Prostate gland (tissue), 2 donors: ENCODE measurements at regions not wholly inside any gene's neighbourhood (a gene's known extent, or its start where the extent isn't known, plus 50 kb on each side); places are given as distances from the start of the nearest gene placed in this dataset.

Experiments used
- CTCF ChIP-seq, 4 experiments: fragments of 200-600 bp in 2 of 4; fragments of 450-650 bp in 2 of 4; sonication (generic) in 2 of 4; IDR thresholded peaks; 1 replicate in 3 of 4; 2 replicates in 1 of 4; pipeline ENCODE4 v1.5.1; 2016 to 2019; ENCODE audit warnings: antibody characterized with exemption in 4 of 4, mild to moderate bottlenecking in 2 of 4, moderate library complexity in 2 of 4
- POLR2A ChIP-seq: fragments of 450-650 bp; IDR thresholded peaks from one replicate; pipeline ENCODE4 v1.6.1; 2016; ENCODE audit warnings: antibody characterized with exemption, mild to moderate bottlenecking

GRCh38 chr20:25991051-25991755 lies 294.6 kb upstream of the ZNF337 start:
- TF ChIP-seq CTCF (IDR thresholded peaks at IDR 0.05) (no peak), POLR2A (no peak)
